Type B pancreatic cell (in vitro differentiated cells): ENCODE measurements at regions not wholly inside any gene's neighbourhood (a gene's known extent, or its start where the extent isn't known, plus 50 kb on each side); places are given as distances from the start of the nearest gene placed in this dataset.

Source experiments
- DNase-seq: peaks from one replicate; pipeline ENCODE4 v3.0.0; 2021; ENCODE audit warnings: mixed read lengths; ENCODE audit not compliant: unreplicated experiment; ENCODE audit errors: extremely low spot score
- H3K27ac Mint-ChIP-seq: 2 replicates; pipeline ENCODE4 v1.8.0; 2021; ENCODE audit warnings: mild to moderate bottlenecking, mixed read lengths
- H3K27me3 Mint-ChIP-seq: 2 replicates; pipeline ENCODE4 v1.8.0; 2021; ENCODE audit warnings: mixed read lengths
- H3K36me3 Mint-ChIP-seq: 2 replicates; pipeline ENCODE4 v1.8.0; 2021; ENCODE audit warnings: mixed read lengths
- H3K4me1 Mint-ChIP-seq: one replicate; pipeline ENCODE4 v1.8.0; 2021; ENCODE audit warnings: mixed read lengths; ENCODE audit not compliant: unreplicated experiment
- H3K4me3 Mint-ChIP-seq: 2 replicates; pipeline ENCODE4 v1.8.0; 2021; ENCODE audit warnings: mild to moderate bottlenecking, mixed read lengths
- H3K9me3 Mint-ChIP-seq: 2 replicates; pipeline ENCODE4 v1.8.0; 2021; ENCODE audit warnings: mixed read lengths
- TF ChIP-seq, protein P1 (sequence below): fragments of 200-600 bp; sonication (generic); conservative IDR thresholded peaks from 2 replicates; pipeline ENCODE4 v1.5.0; 2021; ENCODE audit warnings: antibody characterized with exemption, mild to moderate bottlenecking

- TF ChIP-seq, protein P1, sequence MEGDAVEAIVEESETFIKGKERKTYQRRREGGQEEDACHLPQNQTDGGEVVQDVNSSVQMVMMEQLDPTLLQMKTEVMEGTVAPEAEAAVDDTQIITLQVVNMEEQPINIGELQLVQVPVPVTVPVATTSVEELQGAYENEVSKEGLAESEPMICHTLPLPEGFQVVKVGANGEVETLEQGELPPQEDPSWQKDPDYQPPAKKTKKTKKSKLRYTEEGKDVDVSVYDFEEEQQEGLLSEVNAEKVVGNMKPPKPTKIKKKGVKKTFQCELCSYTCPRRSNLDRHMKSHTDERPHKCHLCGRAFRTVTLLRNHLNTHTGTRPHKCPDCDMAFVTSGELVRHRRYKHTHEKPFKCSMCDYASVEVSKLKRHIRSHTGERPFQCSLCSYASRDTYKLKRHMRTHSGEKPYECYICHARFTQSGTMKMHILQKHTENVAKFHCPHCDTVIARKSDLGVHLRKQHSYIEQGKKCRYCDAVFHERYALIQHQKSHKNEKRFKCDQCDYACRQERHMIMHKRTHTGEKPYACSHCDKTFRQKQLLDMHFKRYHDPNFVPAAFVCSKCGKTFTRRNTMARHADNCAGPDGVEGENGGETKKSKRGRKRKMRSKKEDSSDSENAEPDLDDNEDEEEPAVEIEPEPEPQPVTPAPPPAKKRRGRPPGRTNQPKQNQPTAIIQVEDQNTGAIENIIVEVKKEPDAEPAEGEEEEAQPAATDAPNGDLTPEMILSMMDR, result no peak
- H3K36me3 Mint-ChIP-seq, result peaks cover under 1% of the 10 kb centered on the region
- no peak for DNase-seq
- H3K27ac Mint-ChIP-seq, result no peak overlapping the region
- H3K9me3 Mint-ChIP-seq, result peaks cover 6% of the 10 kb centered on the region
- H3K4me1 Mint-ChIP-seq, result peaks cover 20% of the 10 kb centered on the region
- no peak overlapping the region for H3K4me3 Mint-ChIP-seq
- H3K27me3 Mint-ChIP-seq, result no peaks in the 10 kb centered on the region
Measured at GRCh38 chr13:40440990-40441820, 225.2 kb downstream of the FOXO1 start.

DNA sequence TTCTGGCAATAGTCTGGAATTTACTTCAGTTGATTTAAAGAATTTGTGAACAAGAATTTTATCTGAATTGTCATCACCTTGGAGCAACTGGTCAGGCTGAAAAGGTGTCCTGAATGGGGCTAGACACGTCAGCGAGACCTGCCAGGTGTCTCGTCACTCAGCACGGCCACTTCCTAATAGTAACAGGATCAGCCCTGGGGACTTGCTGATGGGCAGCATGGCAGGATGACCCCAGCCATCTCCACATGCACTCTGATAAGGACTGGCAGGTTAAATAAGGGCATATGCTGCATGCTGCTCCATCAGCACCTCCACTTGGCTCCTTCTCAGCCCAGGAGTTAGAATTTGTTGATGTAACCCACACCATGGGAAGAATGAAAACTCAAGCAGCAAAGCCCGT is 224.2 kb downstream of the FOXO1 start:
- Mint-ChIP-seq H3K4me3 (no peak overlapping the region), H3K9me3 (peaks cover 8% of the 10 kb centered on the region), H3K36me3 (peaks cover 3% of the 10 kb centered on the region), H3K27ac (no peak overlapping the region), H3K4me1 (peaks cover 20% of the 10 kb centered on the region), H3K27me3 (no peaks in the 10 kb centered on the region)
- TF ChIP-seq, protein P1, result no peak
- DNase-seq, result no peak

GRCh38 chr13:40442826-40443225 is 223.6 kb downstream of the FOXO1 start:
- peaks cover 20% of the 10 kb centered on the region for H3K4me1 Mint-ChIP-seq
- TF ChIP-seq, protein P1, result no peak
- no peak overlapping the region for H3K4me3 Mint-ChIP-seq
- peaks cover 8% of the 10 kb centered on the region for H3K9me3 Mint-ChIP-seq
- no peak overlapping the region for H3K27ac Mint-ChIP-seq
- DNase-seq, result no peak
- no peaks in the 10 kb centered on the region for H3K27me3 Mint-ChIP-seq
- H3K36me3 Mint-ChIP-seq, result peaks cover 3% of the 10 kb centered on the region

DNA sequence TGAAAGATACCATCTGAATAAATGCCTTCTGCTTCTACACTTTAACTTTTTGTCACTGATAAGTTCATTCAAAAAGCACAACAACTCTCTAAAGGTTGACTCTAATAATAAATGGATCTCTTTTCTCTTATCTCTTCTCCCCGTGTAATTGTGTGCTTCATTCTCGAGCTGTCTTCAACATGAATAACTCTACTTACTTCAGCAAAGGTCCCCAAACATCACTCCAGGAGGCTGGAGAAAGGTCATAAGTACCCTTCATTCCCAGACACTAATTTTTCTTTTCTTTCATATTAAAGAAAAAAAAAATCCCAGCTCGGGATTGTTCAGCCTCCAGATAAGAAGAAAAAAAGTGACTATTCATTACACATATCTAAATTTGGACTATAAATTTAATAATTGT is 222.2 kb downstream of the FOXO1 start:
- Mint-ChIP-seq H3K9me3 (peaks cover 4% of the 10 kb centered on the region), H3K4me3 (no peak overlapping the region)
- TF ChIP-seq, protein P1, result no peak

DNA sequence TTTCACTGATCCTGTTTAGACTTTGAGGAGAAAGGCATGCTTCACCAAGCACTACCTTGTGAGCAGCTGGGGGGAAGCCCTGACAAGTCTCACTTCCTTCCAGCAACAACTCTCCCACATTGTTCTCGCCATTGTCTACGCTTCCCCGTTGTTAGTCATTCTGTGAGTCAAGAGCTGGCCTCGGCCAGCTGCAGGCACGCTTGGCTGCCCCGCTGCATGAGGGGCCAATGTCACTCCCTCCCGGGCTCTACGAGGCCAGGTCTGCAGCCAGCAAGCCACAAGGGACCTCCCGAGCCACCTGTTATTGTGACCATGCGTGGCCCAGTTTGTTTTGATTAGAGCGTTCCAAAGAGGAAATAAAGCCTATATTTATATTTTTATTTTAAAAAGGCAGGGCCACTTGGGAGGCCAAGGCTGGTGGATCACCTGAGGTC is 220.9 kb downstream of the FOXO1 start:
- Mint-ChIP-seq H3K4me3 (no peak overlapping the region), H3K27ac (no peak overlapping the region), H3K27me3 (no peaks in the 10 kb centered on the region), H3K9me3 (peaks cover 9% of the 10 kb centered on the region), H3K4me1 (peaks cover 10% of the 10 kb centered on the region), H3K36me3 (peaks cover 3% of the 10 kb centered on the region)
- TF ChIP-seq, protein P1, result no peak
- no peak for DNase-seq

More for the DNA sequence above, 222.2 kb downstream of the FOXO1 start:
- DNase-seq, result no peak
- peaks cover 11% of the 10 kb centered on the region for H3K4me1 Mint-ChIP-seq
- H3K27ac Mint-ChIP-seq, result no peak overlapping the region
- no peaks in the 10 kb centered on the region for H3K27me3 Mint-ChIP-seq
- peaks cover 3% of the 10 kb centered on the region for H3K36me3 Mint-ChIP-seq
